Heart left ventricle (tissue), 16 donors: ENCODE measurements at regions not wholly inside any gene's neighbourhood (a gene's known extent, or its start where the extent isn't known, plus 50 kb on each side); places are given as distances from the start of the nearest gene placed in this dataset.
"Not testable (repeated sequence)": the region's sequence is repeated elsewhere in the genome, so short reads cannot be mapped to it uniquely, and the experiment has no call there.

Experiments
- ATAC-seq, 4 donors: fragments of 200-7000 bp; cut with Tn5 transposase; one replicate each; pipeline ENCODE4 v1.9.1; 2020 to 2022; ENCODE audit warnings: moderate library complexity in 4 of 4, mild to moderate bottlenecking in 3 of 4, moderate number of reproducible peaks in 1 of 4
- DNase-seq, 5 donors: peaks; one replicate each; pipeline ENCODE4 v3.0.0-alpha.2; 2020
- H3K27ac ChIP-seq, 12 donors: fragments of 200-600 bp; sonication (generic) in 4 of 12; one replicate each; pipeline versions ENCODE4 v1.5.0 to v1.8.0; 2016 to 2022; ENCODE audit warnings: mild to moderate bottlenecking in 2 of 12
- H3K27me3 ChIP-seq, 9 donors: fragments of 200-600 bp; sonication (generic) in 2 of 9; one replicate each; pipeline versions ENCODE4 v1.5.1 to v1.8.0; 2016 to 2022; ENCODE audit warnings: mild to moderate bottlenecking in 3 of 9
- H3K36me3 ChIP-seq, 9 donors: fragments of 200-600 bp; sonication (generic) in 2 of 9; one replicate each; pipeline versions ENCODE4 v1.5.0 to v1.8.0; 2018 to 2022; ENCODE audit warnings: mild to moderate bottlenecking in 2 of 9
- H3K4me1 ChIP-seq, 12 donors: fragments of 200-600 bp; sonication (generic) in 4 of 12; one replicate each; pipeline versions ENCODE4 v1.5.0 to v1.8.0; 2016 to 2022; ENCODE audit warnings: mild to moderate bottlenecking in 3 of 12
- H3K4me3 ChIP-seq, 12 donors: fragments of 200-600 bp; sonication (generic) in 4 of 12; one replicate each; pipeline versions ENCODE4 v1.5.0 to v1.8.0; 2017 to 2022; ENCODE audit warnings: mild to moderate bottlenecking in 9 of 12, moderate library complexity in 4 of 12
- H3K9me3 ChIP-seq, 12 donors: fragments of 200-600 bp; sonication (generic) in 4 of 12; one replicate each; pipeline versions ENCODE4 v1.5.0 to v1.8.0; 2016 to 2022; ENCODE audit warnings: mild to moderate bottlenecking in 1 of 12
- POLR2A ChIP-seq, 2 donors: fragments of 450-650 bp; IDR thresholded peaks; one replicate each; pipeline ENCODE4 v1.6.1; 2017; ENCODE audit warnings: antibody characterized with exemption in 2 of 2, mild to moderate bottlenecking in 2 of 2, moderate library complexity in 2 of 2
- whole genome bisulfite sequencing, 4 donors: extraction: QIAGEN DNeasy Blood & Tissue Kit in 2 of 4; methylation state at CpG; one replicate each; pipeline versions ENCODE4 v1.1.5 to v1.1.7; 2013 to 2018; 5-methylcytosine and 5-hydroxymethylcytosine counted together
- intact Hi-C, 10 donors: fragments of 100-400 bp; cut with DNase I; formaldehyde crosslinking; loops; one replicate each; pipeline versions ENCODE4 v1.11.1 to v1.14.2; 2022
- TF ChIP-seq, protein P1 (sequence below), 12 donors: fragments of 200-600 bp; sonication (generic) in 4 of 12; IDR thresholded peaks; one replicate each; pipeline versions ENCODE4 v1.5.0 to v1.8.0; 2018 to 2022; ENCODE audit warnings: antibody characterized with exemption in 12 of 12, mild to moderate bottlenecking in 5 of 12
- donor health status: ischemic (EF 13 %, LVEDD 7.1; RV severe dilation, severe dysfunction).
- donor health status: healthy with polysubstance abuse.
- donor health status: DM: no; HTN: yes; CAD: no.
- donor health status: DM: no; HTN: no; CAD: no.
- donor health status: ischemic (EF 25% LVEDD 6.9; RV normal size, moderate dysfunction).
- donor health status: ischemic (EF 25% LVEDD 5.7; RV mildly dilated, moderate dysfunction).
- donor health status: healthy.
- donor health status: DM: yes; HTN: yes; CAD: no.
- donor health status: ischemic (EF 35%, LVEDD 5.7; RV mildly dilated, moderate dysfunction).
- donor health status: nonischemic (EF 11% LVEDD 7.7; RV severe dilation, severe dysfunction).
- donor health status: DM: yes; HTN: yes; CAD: no.
- donor health status: PGD.
- donor health status: ischemic (EF 29% LVEDD 5.4; RV normal size, mild dysfunction).
- donor health status: nonischemic (EF 23%, LVEDD 6.1; RV moderate dilation, normal function).

DNA sequence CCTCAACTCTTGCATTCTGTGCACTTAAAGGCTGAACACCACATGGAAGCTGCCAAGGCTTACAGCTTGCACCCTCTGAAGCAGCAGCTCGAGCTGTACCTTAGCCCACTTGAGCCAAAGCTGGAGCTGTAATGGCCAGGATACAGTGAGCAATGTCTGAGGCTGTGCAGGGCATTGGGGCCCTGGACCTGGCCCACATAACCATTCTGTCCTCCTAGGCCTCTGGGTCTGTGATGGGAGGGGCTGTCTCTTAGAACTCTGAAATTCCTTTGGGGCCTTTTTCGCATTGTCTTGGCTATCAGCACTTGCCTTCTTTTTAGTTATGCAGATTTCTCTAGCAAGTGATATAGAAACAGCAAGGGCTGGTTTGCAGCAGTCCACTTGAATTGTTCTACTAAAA, 303.8 kb upstream of the CLEC14A start:
- DNase-seq, result no peak
- 45 to 88% (median 58%) methylated on average over 1 to 2 of the region's 2 CpGs for WGBS, 4 donors

GRCh38 chr14:38557391-38557790, 301.5 kb upstream of the CLEC14A start:
- H3K4me1 ChIP-seq, H3K27me3 ChIP-seq, ATAC-seq, intact Hi-C loops, H3K4me3 ChIP-seq, H3K27ac ChIP-seq, DNase-seq, H3K36me3 ChIP-seq: not testable (repeated sequence)
- H3K9me3 ChIP-seq, result peaks cover 0 to 23% (median 13%) of the 10 kb centered on the region in 12 donors

More for the DNA sequence above, 303.8 kb upstream of the CLEC14A start:
- no peaks in the 10 kb centered on the region for H3K4me1 ChIP-seq
- no peak for TF ChIP-seq POLR2A (IDR thresholded peaks at IDR 0.05)
- TF ChIP-seq, protein P1, sequence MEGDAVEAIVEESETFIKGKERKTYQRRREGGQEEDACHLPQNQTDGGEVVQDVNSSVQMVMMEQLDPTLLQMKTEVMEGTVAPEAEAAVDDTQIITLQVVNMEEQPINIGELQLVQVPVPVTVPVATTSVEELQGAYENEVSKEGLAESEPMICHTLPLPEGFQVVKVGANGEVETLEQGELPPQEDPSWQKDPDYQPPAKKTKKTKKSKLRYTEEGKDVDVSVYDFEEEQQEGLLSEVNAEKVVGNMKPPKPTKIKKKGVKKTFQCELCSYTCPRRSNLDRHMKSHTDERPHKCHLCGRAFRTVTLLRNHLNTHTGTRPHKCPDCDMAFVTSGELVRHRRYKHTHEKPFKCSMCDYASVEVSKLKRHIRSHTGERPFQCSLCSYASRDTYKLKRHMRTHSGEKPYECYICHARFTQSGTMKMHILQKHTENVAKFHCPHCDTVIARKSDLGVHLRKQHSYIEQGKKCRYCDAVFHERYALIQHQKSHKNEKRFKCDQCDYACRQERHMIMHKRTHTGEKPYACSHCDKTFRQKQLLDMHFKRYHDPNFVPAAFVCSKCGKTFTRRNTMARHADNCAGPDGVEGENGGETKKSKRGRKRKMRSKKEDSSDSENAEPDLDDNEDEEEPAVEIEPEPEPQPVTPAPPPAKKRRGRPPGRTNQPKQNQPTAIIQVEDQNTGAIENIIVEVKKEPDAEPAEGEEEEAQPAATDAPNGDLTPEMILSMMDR (IDR thresholded peaks at IDR 0.05), result no peak
- no peaks in the 10 kb centered on the region for H3K27me3 ChIP-seq
- intact Hi-C loops, result no loop called here
- no peak for ATAC-seq
- peaks cover 0 to 40% (median 16%) of the 10 kb centered on the region in 12 donors for H3K9me3 ChIP-seq
- H3K27ac ChIP-seq, result no peak overlapping the region
- no peak overlapping the region for H3K4me3 ChIP-seq
- H3K36me3 ChIP-seq, result no peaks in the 10 kb centered on the region

DNA sequence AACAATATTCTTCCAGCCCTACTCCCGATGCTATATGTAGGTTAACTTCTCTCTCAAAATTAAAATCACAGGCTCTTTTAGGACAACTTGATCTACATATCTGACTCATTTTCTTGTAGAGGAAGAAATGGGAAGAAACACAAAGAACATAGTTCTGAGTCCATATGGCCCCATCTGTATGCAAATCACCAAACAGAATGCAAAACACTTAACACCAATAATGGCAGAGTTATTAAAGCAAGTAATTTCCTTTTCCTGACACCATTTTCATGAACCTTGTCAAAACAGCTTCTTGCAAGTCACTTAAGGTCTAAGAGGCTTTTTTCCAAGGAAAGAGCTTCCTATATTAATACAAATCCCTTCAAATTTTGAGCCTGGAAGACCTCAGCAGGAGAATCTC, 300.4 kb upstream of the CLEC14A start:
- WGBS, 4 donors, result 58 to 72% (median 65%) methylated on average over 1 of the region's 1 CpG
- ATAC-seq (no peak), DNase-seq (no peak)
- Histone ChIP-seq H3K36me3 (no peaks in the 10 kb centered on the region), H3K9me3 (peaks cover 0 to 23% (median 13%) of the 10 kb centered on the region in 12 donors), H3K27ac (no peak overlapping the region), H3K27me3 (no peaks in the 10 kb centered on the region), H3K4me1 (no peaks in the 10 kb centered on the region), H3K4me3 (no peak overlapping the region)
- TF ChIP-seq POLR2A (IDR thresholded peaks at IDR 0.05), result no peak
- TF ChIP-seq, protein P1 (IDR thresholded peaks at IDR 0.05), result no peak
- intact Hi-C loops, result no loop called here

GRCh38 chr14:38554026-38554425, 298.1 kb upstream of the CLEC14A start:
- H3K27me3 ChIP-seq, result no peaks in the 10 kb centered on the region
- no peak for ATAC-seq
- 70 to 77% (median 72%) methylated on average over 4 of the region's 4 CpGs for WGBS, 4 donors
- DNase-seq, result no peak
- H3K4me1 ChIP-seq, result no peaks in the 10 kb centered on the region
- TF ChIP-seq, protein P1 (IDR thresholded peaks at IDR 0.05), result no peak
- no peak for TF ChIP-seq POLR2A (IDR thresholded peaks at IDR 0.05)
- no peaks in the 10 kb centered on the region for H3K36me3 ChIP-seq
- no peak overlapping the region for H3K4me3 ChIP-seq
- intact Hi-C loops, result no loop called here
- no peak overlapping the region for H3K27ac ChIP-seq
- peaks cover 0 to 5% (median 0%) of the 10 kb centered on the region in 12 donors for H3K9me3 ChIP-seq

DNA sequence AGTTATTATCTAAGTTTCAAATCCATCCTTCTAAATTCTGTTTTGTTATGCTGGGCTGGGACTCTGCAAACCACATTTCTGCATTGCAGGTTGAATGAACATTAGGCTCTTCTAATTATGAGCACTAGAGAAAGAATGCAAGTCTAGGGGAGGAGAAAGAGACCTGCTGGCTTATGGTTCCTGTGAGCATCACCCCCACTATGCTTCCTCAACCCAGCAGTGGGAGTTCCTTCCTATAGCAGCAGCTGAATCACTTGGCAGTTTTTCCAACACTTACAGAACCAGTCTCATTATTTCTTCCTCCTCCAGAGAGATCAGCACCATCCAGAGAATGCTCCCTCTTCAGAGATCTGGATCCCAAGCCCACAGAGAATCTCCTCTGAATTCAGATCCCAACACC, 297.7 kb upstream of the CLEC14A start:
- ATAC-seq (no peak), DNase-seq (no peak)
- Histone ChIP-seq H3K27ac (no peak overlapping the region), H3K4me1 (no peaks in the 10 kb centered on the region), H3K36me3 (no peaks in the 10 kb centered on the region), H3K27me3 (no peaks in the 10 kb centered on the region), H3K9me3 (peaks cover 0 to 4% (median 0%) of the 10 kb centered on the region in 12 donors), H3K4me3 (no peak overlapping the region)
- intact Hi-C loops, result no loop called here
- no peak for TF ChIP-seq POLR2A (IDR thresholded peaks at IDR 0.05)
- TF ChIP-seq, protein P1 (IDR thresholded peaks at IDR 0.05), result no peak
